ENCODE measurements at regions not wholly inside any gene's neighbourhood (a gene's known extent, or its start where the extent isn't known, plus 50 kb on each side); places are given as distances from the start of the nearest gene placed in this dataset.
A peak's percentile ranks its signal among the peaks of the same experiment; 100 is the strongest.

GRCh38 chr16:60484901-60485300 lies 1551.3 kb downstream of the CDH8 start:
- Histone ChIP-seq H3K9me2 (ENCODE audit: insufficient read depth, low read length) (no peaks in the 10 kb centered on the region), H3K36me3 (ENCODE audit: insufficient read depth, low read length) (no peaks in the 10 kb centered on the region), H2AFZ (ENCODE audit: low read depth, low read length) (no peak overlapping the region), H3K9ac (ENCODE audit: low read length) (no peak overlapping the region), H3K4me2 (ENCODE audit: low read length) (no peak overlapping the region), H3F3A (ENCODE audit: insufficient read depth, low read length, poor library complexity, severe bottlenecking) (no peaks in the 10 kb centered on the region), H3K4me3 (ENCODE audit: low read length) (no peak overlapping the region), H4K20me1 (ENCODE audit: insufficient read depth) (no peaks in the 10 kb centered on the region), H3K9me3 (ENCODE audit: low read length) (no peaks in the 10 kb centered on the region), H3K79me2 (replicated peaks; ENCODE audit: insufficient read depth, low read length) (no peaks in the 10 kb centered on the region), H3K27me3 (ENCODE audit: insufficient read depth, low read depth, low read length) (no peaks in the 10 kb centered on the region), H3K27ac (ENCODE audit: low read length) (no peak overlapping the region)
- TF ChIP-seq EP300 (conservative IDR thresholded peaks at IDR 0.05; ENCODE audit: poor library complexity, severe bottlenecking) (no peak), POLR2AphosphoS5 (IDR thresholded peaks at IDR 0.05) (no peak), TAF1 (IDR thresholded peaks at IDR 0.05; ENCODE audit: low read depth) (no peak), EZH2 (IDR thresholded peaks at IDR 0.05; ENCODE audit: borderline replicate concordance, insufficient read depth, low read length, poor library complexity, severe bottlenecking) (no peak), SMC3 (conservative IDR thresholded peaks at IDR 0.05; ENCODE audit: poor library complexity) (no peak), REST (IDR thresholded peaks at IDR 0.05; ENCODE audit: borderline replicate concordance) (no peak)

GRCh38 chr16:60481591-60481990 lies 1554.6 kb downstream of the CDH8 start:
- no peaks in the 10 kb centered on the region for H3K9me3 ChIP-seq (ENCODE audit: low read length)
- no peaks in the 10 kb centered on the region for H3F3A ChIP-seq (ENCODE audit: insufficient read depth, low read length, poor library complexity, severe bottlenecking)
- no peak overlapping the region for H3K4me3 ChIP-seq (ENCODE audit: low read length)
- no peaks in the 10 kb centered on the region for H4K20me1 ChIP-seq (ENCODE audit: insufficient read depth)
- TF ChIP-seq CTCF (IDR thresholded peaks at IDR 0.05; ENCODE audit: poor library complexity, severe bottlenecking) (no peak), RAD21 (conservative IDR thresholded peaks at IDR 0.05) (no peak), SMC3 (conservative IDR thresholded peaks at IDR 0.05; ENCODE audit: poor library complexity) (no peak), EZH2 (IDR thresholded peaks at IDR 0.05; ENCODE audit: borderline replicate concordance, insufficient read depth, low read length, poor library complexity, severe bottlenecking) (no peak), POLR2AphosphoS5 (IDR thresholded peaks at IDR 0.05) (no peak), TAF1 (IDR thresholded peaks at IDR 0.05; ENCODE audit: low read depth) (no peak), MXI1 (conservative IDR thresholded peaks at IDR 0.05; ENCODE audit: poor library complexity, severe bottlenecking) (no peak)
- H3K79me2 ChIP-seq (replicated peaks; ENCODE audit: insufficient read depth, low read length): no peaks in the 10 kb centered on the region
- no peaks in the 10 kb centered on the region for H3K9me2 ChIP-seq (ENCODE audit: insufficient read depth, low read length)
- no peak overlapping the region for H3K4me2 ChIP-seq (ENCODE audit: low read length)
- H3K9ac ChIP-seq (ENCODE audit: low read length): no peak overlapping the region
- no peak overlapping the region for H3K27ac ChIP-seq (ENCODE audit: low read length)
- no peaks in the 10 kb centered on the region for H3K36me3 ChIP-seq (ENCODE audit: insufficient read depth, low read length)
- H3K27me3 ChIP-seq (ENCODE audit: insufficient read depth, low read depth, low read length): no peaks in the 10 kb centered on the region
- no peak overlapping the region for H2AFZ ChIP-seq (ENCODE audit: low read depth, low read length)

GRCh38 chr16:60478810-60479209 lies 1557.4 kb downstream of the CDH8 start:
- Histone ChIP-seq H3K9me3 (ENCODE audit: low read length) (no peaks in the 10 kb centered on the region), H3K9me2 (ENCODE audit: insufficient read depth, low read length) (no peaks in the 10 kb centered on the region), H3K36me3 (ENCODE audit: insufficient read depth, low read length) (no peaks in the 10 kb centered on the region), H3K4me3 (ENCODE audit: low read length) (no peak overlapping the region), H3K27me3 (ENCODE audit: insufficient read depth, low read depth, low read length) (no peaks in the 10 kb centered on the region), H2AFZ (ENCODE audit: low read depth, low read length) (no peak overlapping the region), H3K4me2 (ENCODE audit: low read length) (no peak overlapping the region), H3K27ac (ENCODE audit: low read length) (no peak overlapping the region), H4K20me1 (ENCODE audit: insufficient read depth) (no peaks in the 10 kb centered on the region), H3F3A (ENCODE audit: insufficient read depth, low read length, poor library complexity, severe bottlenecking) (no peaks in the 10 kb centered on the region), H3K9ac (ENCODE audit: low read length) (no peak overlapping the region), H3K79me2 (replicated peaks; ENCODE audit: insufficient read depth, low read length) (no peaks in the 10 kb centered on the region)
- TF ChIP-seq REST (IDR thresholded peaks at IDR 0.05; ENCODE audit: borderline replicate concordance): peak; percentile 96
- no peak for TF ChIP-seq CTCF (IDR thresholded peaks at IDR 0.05; ENCODE audit: poor library complexity, severe bottlenecking)
- TF ChIP-seq RAD21 (conservative IDR thresholded peaks at IDR 0.05): no peak
- TF ChIP-seq SMC3 (conservative IDR thresholded peaks at IDR 0.05; ENCODE audit: poor library complexity): peak; percentile 32
- peak; percentile 76 for TF ChIP-seq POLR2AphosphoS5 (IDR thresholded peaks at IDR 0.05)
- peak; percentile 88 for TF ChIP-seq EP300 (conservative IDR thresholded peaks at IDR 0.05; ENCODE audit: poor library complexity, severe bottlenecking)
- no peak for TF ChIP-seq EZH2 (IDR thresholded peaks at IDR 0.05; ENCODE audit: borderline replicate concordance, insufficient read depth, low read length, poor library complexity, severe bottlenecking)
- TF ChIP-seq TAF1 (IDR thresholded peaks at IDR 0.05; ENCODE audit: low read depth): no peak

All from neural cell (in vitro differentiated cells).